HEK293 (cell line): ENCODE measurements at regions not wholly inside any gene's neighbourhood (a gene's known extent, or its start where the extent isn't known, plus 50 kb on each side); places are given as distances from the start of the nearest gene placed in this dataset.

Experiments used
- CTCF ChIA-PET: fragments of 350-600 bp; formaldehyde crosslinking; extraction: SDS; loops from one replicate; lab custom pipeline; 2021; ENCODE audit warnings: antibody characterized with exemption; lab: Yijun Ruan, JAX
- POLR2A ChIA-PET: fragments of 300-600 bp; formaldehyde crosslinking; extraction: SDS; loops from one replicate; lab custom pipeline; 2020; ENCODE audit warnings: antibody characterized with exemption, inconsistent platforms; lab: Yijun Ruan, JAX
- H3K27ac ChIP-seq: fragments of 200-500 bp; sonication (Bioruptor generic); 2 replicates; pipeline ENCODE4 v1.5.1; 2014; ENCODE audit warnings: low read depth, low read length, control low read depth, inconsistent platforms; ENCODE audit errors: extremely low read depth
- H3K36me3 ChIP-seq, 2 experiments: fragments of 200-500 bp in 1 of 2; sonication (Bioruptor generic) in 1 of 2; 1 replicate in 1 of 2; 2 replicates in 1 of 2; pipeline ENCODE4 v1.5.1; 2014 to 2017; ENCODE audit warnings: inconsistent platforms in 2 of 2, low read length in 2 of 2; ENCODE audit not compliant: control insufficient read depth in 2 of 2, insufficient read depth in 1 of 2
- H3K4me1 ChIP-seq: fragments of 200-500 bp; sonication (Bioruptor generic); 2 replicates; pipeline ENCODE4 v1.5.1; 2014; ENCODE audit warnings: mild to moderate bottlenecking, low read length, inconsistent platforms; ENCODE audit not compliant: control insufficient read depth, insufficient read depth
- H3K4me3 ChIP-seq: 2 replicates; pipeline ENCODE4 v1.5.1; 2011; ENCODE audit warnings: low read depth, mild to moderate bottlenecking, control low read depth, low read length, moderate library complexity
- H3K9me3 ChIP-seq: fragments of 200-500 bp; sonication (Bioruptor generic); 2 replicates; pipeline ENCODE4 v1.5.1; 2014; ENCODE audit warnings: low read depth, low read length, inconsistent platforms; ENCODE audit not compliant: control insufficient read depth, insufficient read depth
- FEZF1 ChIP-seq: fragments of 450-650 bp; formaldehyde crosslinking; IDR thresholded peaks from 2 replicates; pipeline ENCODE4 v1.5.1; 2016; ENCODE audit warnings: missing biosample characterization, missing genetic modification characterization
- GLI2 ChIP-seq: fragments of 450-650 bp; formaldehyde crosslinking; IDR thresholded peaks from 2 replicates; pipeline ENCODE4; 2017; ENCODE audit warnings: missing biosample characterization, missing genetic modification characterization, low read depth, borderline replicate concordance
- HIC1 ChIP-seq: fragments of 450-650 bp; formaldehyde crosslinking; IDR thresholded peaks from 2 replicates; pipeline ENCODE4 v1.5.1; 2016; ENCODE audit warnings: missing biosample characterization, missing genetic modification characterization
- MZF1 ChIP-seq: fragments of 450-650 bp; formaldehyde crosslinking; IDR thresholded peaks from 2 replicates; pipeline ENCODE4 v1.5.1; 2017; ENCODE audit warnings: missing biosample characterization, missing genetic modification characterization, borderline replicate concordance
- SALL2 ChIP-seq: fragments of 450-650 bp; formaldehyde crosslinking; IDR thresholded peaks from 2 replicates; pipeline ENCODE4 v1.5.0; 2017; ENCODE audit warnings: missing biosample characterization, mild to moderate bottlenecking, missing genetic modification characterization, borderline replicate concordance
- SCRT2 ChIP-seq: fragments of 450-650 bp; formaldehyde crosslinking; IDR thresholded peaks from 2 replicates; pipeline ENCODE4 v1.5.1; 2016; ENCODE audit warnings: missing biosample characterization, missing genetic modification characterization
- ZBTB1 ChIP-seq: fragments of 450-650 bp; formaldehyde crosslinking; IDR thresholded peaks from 2 replicates; pipeline ENCODE4 v1.5.1; 2016; ENCODE audit warnings: missing biosample characterization, missing genetic modification characterization
- ZBTB49 ChIP-seq: fragments of 450-650 bp; formaldehyde crosslinking; IDR thresholded peaks from 2 replicates; pipeline ENCODE4 v1.5.1; 2016; ENCODE audit warnings: missing biosample characterization, missing genetic modification characterization, low read depth
- ZBTB7A ChIP-seq: fragments of 450-650 bp; formaldehyde crosslinking; IDR thresholded peaks from 2 replicates; pipeline ENCODE4 v1.5.1; 2016; ENCODE audit warnings: low read depth, missing biosample characterization, missing genetic modification characterization
- ZFHX2 ChIP-seq: fragments of 450-650 bp; formaldehyde crosslinking; conservative IDR thresholded peaks from 2 replicates; pipeline ENCODE4 v1.5.1; 2016; ENCODE audit warnings: missing biosample characterization, missing genetic modification characterization
- ZIC2 ChIP-seq: fragments of 450-650 bp; formaldehyde crosslinking; IDR thresholded peaks from 2 replicates; pipeline ENCODE4 v1.5.1; 2016; ENCODE audit warnings: missing biosample characterization, missing genetic modification characterization
- ZNF211 ChIP-seq: fragments of 450-650 bp; formaldehyde crosslinking; IDR thresholded peaks from 2 replicates; pipeline ENCODE4 v1.5.1; 2016; ENCODE audit warnings: low read depth, missing biosample characterization, missing genetic modification characterization
- ZNF518A ChIP-seq: fragments of 450-650 bp; formaldehyde crosslinking; conservative IDR thresholded peaks from 2 replicates; pipeline ENCODE4 v1.5.1; 2016; ENCODE audit warnings: low read depth, missing biosample characterization, missing genetic modification characterization
- ZNF549 ChIP-seq: fragments of 450-650 bp; IDR thresholded peaks from 2 replicates; pipeline ENCODE4 v1.5.1; 2018; ENCODE audit warnings: missing biosample characterization, missing genetic modification characterization, mild to moderate bottlenecking, inconsistent platforms, moderate library complexity
- ZNF571 ChIP-seq: fragments of 450-650 bp; formaldehyde crosslinking; IDR thresholded peaks from 2 replicates; pipeline ENCODE4 v1.5.0; 2017; ENCODE audit warnings: missing biosample characterization, missing genetic modification characterization
- ZNF626 ChIP-seq: fragments of 450-650 bp; sonication (Bioruptor Pico); formaldehyde crosslinking; IDR thresholded peaks from 2 replicates; pipeline ENCODE4 v1.5.1; 2018; ENCODE audit warnings: missing biosample characterization, missing genetic modification characterization, inconsistent platforms
- ZNF660 ChIP-seq: fragments of 450-650 bp; IDR thresholded peaks from 2 replicates; pipeline ENCODE4 v1.5.1; 2018; ENCODE audit warnings: missing biosample characterization, mild to moderate bottlenecking, missing genetic modification characterization
- ZNF670 ChIP-seq: fragments of 450-650 bp; formaldehyde crosslinking; IDR thresholded peaks from 2 replicates; pipeline ENCODE4 v1.5.1; 2016; ENCODE audit warnings: missing biosample characterization, missing genetic modification characterization, low read depth
- ZNF776 ChIP-seq: fragments of 450-650 bp; formaldehyde crosslinking; IDR thresholded peaks from 2 replicates; pipeline ENCODE4 v1.5.0; 2017; ENCODE audit warnings: missing biosample characterization, missing genetic modification characterization, borderline replicate concordance
- ZNF777 ChIP-seq: fragments of 450-650 bp; formaldehyde crosslinking; IDR thresholded peaks from 2 replicates; pipeline ENCODE4 v1.5.1; 2017; ENCODE audit warnings: missing biosample characterization, missing genetic modification characterization, borderline replicate concordance

- TF ChIP-seq SCRT2 (tag by site-specific recombination) (no peak), ZIC2 (tag by site-specific recombination) (peak; percentile 71), ZNF670 (no peak)
- TF ChIP-seq, all 188 proteins: peak for 1
- no peaks in the 10 kb centered on the region for H3K36me3 ChIP-seq
- H3K27ac ChIP-seq, result no peak overlapping the region
- H3K9me3 ChIP-seq, result no peaks in the 10 kb centered on the region
- ChIA-PET POLR2A (no interaction called here), CTCF (interaction anchor here (0.7 kb wide), 1 partner anchor 303 kb away, joined by 3 read pairs; no protein-coding TSS in a partner anchor)
- no peaks in the 10 kb centered on the region for H3K4me1 ChIP-seq
- H3K4me3 ChIP-seq, result no peak overlapping the region
Observed at GRCh38 chr1:22325531-22326371, 125.9 kb upstream of the ZBTB40 start.

GRCh38 chr1:22326372-22326915 is 125.2 kb upstream of the ZBTB40 start:
- ChIA-PET CTCF (interaction anchor here (0.7 kb wide), 2 partner anchors 304 to 958 kb away, joined by 3 read pairs; no protein-coding TSS in a partner anchor), POLR2A (no interaction called here)
- TF ChIP-seq ZNF660, result no peak
- no peak for TF ChIP-seq ZNF518A (tag by site-specific recombination)
- no peak for TF ChIP-seq ZFHX2 (tag by site-specific recombination)
- TF ChIP-seq ZNF626 (tag by site-specific recombination), result no peak
- TF ChIP-seq SALL2 (tag by site-specific recombination), result no peak
- no peak for TF ChIP-seq ZBTB1 (tag by site-specific recombination)
- no peak for TF ChIP-seq FEZF1 (tag by site-specific recombination)
- TF ChIP-seq ZNF549 (tag by site-specific recombination), result no peak
- no peak for TF ChIP-seq ZNF670
- H3K27ac ChIP-seq, result no peak overlapping the region
- H3K9me3 ChIP-seq, result no peaks in the 10 kb centered on the region
- H3K4me3 ChIP-seq, result no peak overlapping the region
- no peaks in the 10 kb centered on the region for H3K4me1 ChIP-seq
- no peaks in the 10 kb centered on the region for H3K36me3 ChIP-seq

- Histone ChIP-seq H3K36me3 (no peaks in the 10 kb centered on the region), H3K4me3 (no peak overlapping the region), H3K27ac (no peak overlapping the region), H3K4me1 (no peaks in the 10 kb centered on the region), H3K9me3 (no peaks in the 10 kb centered on the region)
- ChIA-PET POLR2A (no interaction called here), CTCF (interaction anchor here (0.7 kb wide), 2 partner anchors 304 to 959 kb away, joined by 3 read pairs; no protein-coding TSS in a partner anchor)
- TF ChIP-seq ZBTB49 (tag by site-specific recombination) (no peak), ZNF777 (tag by site-specific recombination) (no peak), MZF1 (no peak), ZNF776 (tag by site-specific recombination) (no peak), GLI2 (tag by site-specific recombination) (no peak), HIC1 (tag by site-specific recombination) (no peak), ZBTB7A (tag by site-specific recombination) (no peak), ZBTB1 (tag by site-specific recombination) (no peak), ZNF571 (tag by site-specific recombination) (no peak), ZNF211 (tag by site-specific recombination) (no peak), ZNF549 (tag by site-specific recombination) (no peak)
Observed at GRCh38 chr1:22326931-22327330, 124.7 kb upstream of the ZBTB40 start.
